HFF-Myc (cell line): ENCODE measurements at regions not wholly inside any gene's neighbourhood (a gene's known extent, or its start where the extent isn't known, plus 50 kb on each side); places are given as distances from the start of the nearest gene placed in this dataset.
"Not testable (repeated sequence)": the region's sequence is repeated elsewhere in the genome, so short reads cannot be mapped to it uniquely, and the experiment has no call there.

Experiments used
- DNase-seq: peaks from one replicate; pipeline ENCODE4 v3.0.0-alpha.2; 2011; ENCODE audit warnings: low read depth; ENCODE audit errors: extremely low read depth
- H3K4me3 ChIP-seq: replicated peaks from 2 replicates; pipeline ENCODE4 v1.5.1; 2011; ENCODE audit warnings: low read depth, mild to moderate bottlenecking, control low read depth, low read length
- TF ChIP-seq, protein P1 (sequence below): IDR thresholded peaks from 2 replicates; pipeline ENCODE4 v1.5.1; 2012; ENCODE audit warnings: mild to moderate bottlenecking, low read depth, low read length, control low read depth; ENCODE audit errors: missing control alignments

DNA sequence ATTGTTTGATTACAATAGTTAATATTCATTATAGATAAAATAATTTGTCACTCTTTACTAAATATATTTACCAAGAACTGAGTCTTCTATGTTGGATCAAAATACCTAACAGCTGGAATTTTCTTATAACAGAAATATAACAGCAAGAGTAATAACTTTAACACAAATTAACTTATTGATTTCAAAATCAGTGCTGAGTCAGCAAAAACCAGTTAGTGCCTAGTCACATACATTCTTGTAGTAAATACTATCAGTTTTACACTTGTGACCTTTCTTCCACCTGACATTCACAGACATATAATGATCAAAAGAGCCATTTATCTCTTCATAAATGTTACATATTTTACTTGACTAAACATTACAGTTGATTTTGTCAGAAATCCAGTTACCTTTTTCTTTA lies 1141.4 kb upstream of the ADGRB3 start:
- no peak for DNase-seq
- TF ChIP-seq, protein P1, sequence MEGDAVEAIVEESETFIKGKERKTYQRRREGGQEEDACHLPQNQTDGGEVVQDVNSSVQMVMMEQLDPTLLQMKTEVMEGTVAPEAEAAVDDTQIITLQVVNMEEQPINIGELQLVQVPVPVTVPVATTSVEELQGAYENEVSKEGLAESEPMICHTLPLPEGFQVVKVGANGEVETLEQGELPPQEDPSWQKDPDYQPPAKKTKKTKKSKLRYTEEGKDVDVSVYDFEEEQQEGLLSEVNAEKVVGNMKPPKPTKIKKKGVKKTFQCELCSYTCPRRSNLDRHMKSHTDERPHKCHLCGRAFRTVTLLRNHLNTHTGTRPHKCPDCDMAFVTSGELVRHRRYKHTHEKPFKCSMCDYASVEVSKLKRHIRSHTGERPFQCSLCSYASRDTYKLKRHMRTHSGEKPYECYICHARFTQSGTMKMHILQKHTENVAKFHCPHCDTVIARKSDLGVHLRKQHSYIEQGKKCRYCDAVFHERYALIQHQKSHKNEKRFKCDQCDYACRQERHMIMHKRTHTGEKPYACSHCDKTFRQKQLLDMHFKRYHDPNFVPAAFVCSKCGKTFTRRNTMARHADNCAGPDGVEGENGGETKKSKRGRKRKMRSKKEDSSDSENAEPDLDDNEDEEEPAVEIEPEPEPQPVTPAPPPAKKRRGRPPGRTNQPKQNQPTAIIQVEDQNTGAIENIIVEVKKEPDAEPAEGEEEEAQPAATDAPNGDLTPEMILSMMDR = no peak

DNA sequence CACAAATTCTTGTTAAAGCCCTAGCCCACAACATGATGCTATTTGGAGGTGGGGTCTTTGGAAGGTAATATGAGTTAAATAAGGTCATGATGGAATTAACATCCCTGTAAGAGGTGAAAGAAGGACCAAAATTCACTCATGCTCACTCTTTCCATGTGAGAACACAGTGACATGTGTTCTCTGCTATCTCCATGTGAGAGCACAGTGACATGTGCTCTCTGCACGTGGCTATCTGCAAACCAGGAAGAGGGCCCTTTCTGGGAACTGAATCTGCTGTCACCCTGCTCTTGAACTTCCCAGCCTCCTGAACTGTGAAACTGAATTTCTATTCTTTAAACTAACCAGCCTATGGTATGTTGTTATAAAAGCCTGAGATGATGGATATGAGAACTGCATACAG lies 1159.4 kb upstream of the ADGRB3 start:
- no peak overlapping the region for H3K4me3 ChIP-seq
- TF ChIP-seq, protein P1 = no peak
- no peak for DNase-seq

More for the DNA sequence above, 1141.4 kb upstream of the ADGRB3 start:
- no peak overlapping the region for H3K4me3 ChIP-seq

DNA sequence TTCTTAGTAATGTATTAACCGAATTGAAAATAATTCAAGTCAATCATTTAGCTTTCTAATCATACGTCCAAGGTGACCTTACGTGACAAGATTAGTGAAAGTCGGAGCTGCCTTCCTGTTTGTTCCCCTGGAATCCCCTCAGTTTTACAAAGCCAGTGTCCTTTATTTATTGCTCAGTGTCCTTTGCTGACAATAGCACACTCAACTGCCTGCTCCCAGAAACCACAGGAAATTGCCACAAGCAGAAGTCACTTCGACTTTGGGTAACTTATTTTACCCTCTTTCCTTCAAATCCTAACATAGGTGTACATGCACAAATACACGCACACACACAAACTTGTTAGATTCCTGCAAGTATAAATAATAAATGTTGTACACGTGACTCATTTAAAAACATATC lies 1167.7 kb upstream of the ADGRB3 start:
- H3K4me3 ChIP-seq = no peak overlapping the region
- TF ChIP-seq, protein P1 = no peak
- DNase-seq = no peak

DNA sequence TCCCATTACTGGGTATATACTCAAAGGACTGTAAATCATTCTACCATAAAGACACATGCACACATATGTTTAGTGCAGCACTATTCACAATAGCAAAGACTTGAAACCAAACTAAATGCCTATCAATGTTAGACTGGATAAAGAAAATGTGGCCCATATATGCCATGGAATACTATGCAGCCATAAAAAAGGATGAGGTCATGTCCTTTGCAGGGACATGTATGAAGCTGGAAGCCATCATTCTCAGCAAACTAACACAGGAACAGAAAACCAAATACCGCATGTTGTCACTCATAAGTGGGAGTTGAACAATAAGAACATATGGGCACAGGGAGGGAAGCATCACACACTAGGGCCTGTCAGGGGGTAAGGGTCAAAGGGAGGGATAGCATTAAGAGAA lies 1172.4 kb upstream of the ADGRB3 start:
- DNase-seq, H3K4me3 ChIP-seq: not testable (repeated sequence)

DNA sequence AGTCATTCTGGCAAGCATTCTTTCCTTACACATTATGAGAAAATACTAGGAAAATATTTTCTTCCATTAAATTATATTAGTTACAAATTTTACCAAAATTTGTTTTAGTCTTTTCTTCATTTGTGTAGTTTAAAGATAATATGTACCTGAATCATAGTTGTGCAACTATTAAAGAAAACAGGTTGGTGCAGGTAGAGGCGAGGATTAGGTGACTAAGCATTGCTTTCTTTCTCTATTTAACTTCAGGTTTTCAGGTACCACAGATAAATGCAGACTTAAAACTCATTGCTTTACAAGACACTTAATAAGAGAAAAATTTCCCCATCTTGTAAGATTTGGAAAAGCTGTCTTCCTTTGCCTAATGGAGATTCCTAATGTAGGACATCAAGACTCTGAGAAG lies 1175.5 kb upstream of the ADGRB3 start:
- no peak overlapping the region for H3K4me3 ChIP-seq
- TF ChIP-seq, protein P1 = no peak
- no peak for DNase-seq

DNA sequence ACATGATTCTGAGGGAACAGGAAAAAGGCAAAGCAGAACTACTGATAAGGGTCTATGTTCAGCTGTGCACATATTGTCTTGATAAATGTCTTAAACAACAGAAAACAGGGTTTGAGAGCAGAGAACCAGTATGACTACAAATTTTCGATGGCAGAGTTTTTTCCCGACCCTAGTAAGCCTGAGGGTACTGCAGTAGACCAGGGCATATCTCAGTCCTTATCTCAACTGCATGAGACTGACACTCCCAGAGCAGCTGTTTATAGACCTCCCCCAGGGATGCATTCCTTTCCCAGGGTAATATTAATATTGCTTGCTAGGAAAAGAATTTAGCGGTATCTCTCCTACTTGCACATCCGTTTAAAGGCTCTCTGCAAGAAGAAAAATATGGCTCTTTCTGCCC lies 1176.8 kb upstream of the ADGRB3 start:
- no peak overlapping the region for H3K4me3 ChIP-seq
- no peak for DNase-seq
- TF ChIP-seq, protein P1 = no peak

DNA sequence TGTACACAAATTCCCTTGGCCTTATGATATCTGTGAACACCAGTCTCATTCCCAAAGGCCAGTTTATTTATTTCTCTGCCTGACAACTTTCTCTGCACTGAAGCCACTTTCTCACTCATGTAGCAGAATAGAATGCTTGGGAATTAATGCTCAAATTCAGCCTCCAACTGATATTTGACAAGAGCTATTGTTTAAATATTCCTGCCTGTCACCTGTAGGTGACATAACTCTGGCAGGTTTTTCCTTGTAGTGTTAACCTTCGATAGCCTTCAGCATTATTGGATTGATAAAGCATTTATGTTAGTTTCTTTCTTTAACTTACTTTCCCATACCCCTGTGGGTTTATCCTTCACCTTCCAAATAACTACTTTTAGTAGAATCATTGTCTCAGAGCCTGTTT lies 1183.2 kb upstream of the ADGRB3 start:
- TF ChIP-seq, protein P1 = no peak
- H3K4me3 ChIP-seq = no peak overlapping the region
- no peak for DNase-seq
